H9 (cell line): ENCODE measurements at regions not wholly inside any gene's neighbourhood (a gene's known extent, or its start where the extent isn't known, plus 50 kb on each side); places are given as distances from the start of the nearest gene placed in this dataset.

Source experiments
- DNase-seq: peaks from one replicate; pipeline ENCODE4 v3.0.0-alpha.2; 2017
- H2AFZ ChIP-seq: one replicate; pipeline ENCODE4 v1.6.1; 2013; ENCODE audit warnings: mild to moderate bottlenecking, low read length, control low read depth, moderate library complexity
- H2AK5ac ChIP-seq: 2 replicates; pipeline ENCODE4 v1.6.1; 2013; ENCODE audit warnings: low read length, control low read depth, mixed read lengths; ENCODE audit not compliant: insufficient read length
- H2BK120ac ChIP-seq: one replicate; pipeline ENCODE4 v1.6.1; 2013; ENCODE audit warnings: low read depth, mild to moderate bottlenecking, low read length, control low read depth, inconsistent platforms; ENCODE audit not compliant: poor library complexity, severe bottlenecking
- H2BK12ac ChIP-seq: 2 replicates; pipeline ENCODE4 v1.6.1; 2013; ENCODE audit warnings: low read length, control low read depth, mixed read lengths, low read depth; ENCODE audit not compliant: insufficient read length
- H2BK15ac ChIP-seq: 2 replicates; pipeline ENCODE4 v1.6.1; 2013; ENCODE audit warnings: low read depth, low read length, control low read depth
- H2BK20ac ChIP-seq: one replicate; pipeline ENCODE4 v1.6.1; 2013; ENCODE audit warnings: low read depth, mild to moderate bottlenecking, low read length, control low read depth, inconsistent platforms; ENCODE audit not compliant: poor library complexity, severe bottlenecking
- H2BK5ac ChIP-seq: 2 replicates; pipeline ENCODE4 v1.6.1; 2013; ENCODE audit warnings: low read length, control low read depth, mixed read lengths; ENCODE audit not compliant: insufficient read length
- H3K14ac ChIP-seq: 2 replicates; pipeline ENCODE4 v1.6.1; 2013; ENCODE audit warnings: low read length, control low read depth; ENCODE audit not compliant: insufficient read depth
- H3K18ac ChIP-seq: 2 replicates; pipeline ENCODE4 v1.6.1; 2013; ENCODE audit warnings: low read depth, mild to moderate bottlenecking, mixed read lengths, low read length, control low read depth; ENCODE audit not compliant: insufficient read length
- H3K23ac ChIP-seq: 2 replicates; pipeline ENCODE4 v1.6.1; 2013; ENCODE audit warnings: low read length, control low read depth, mixed read lengths, low read depth; ENCODE audit not compliant: insufficient read length
- H3K23me2 ChIP-seq: 2 replicates; pipeline ENCODE4 v1.6.1; 2013; ENCODE audit warnings: low read depth, mild to moderate bottlenecking, mixed read lengths, low read length, control low read depth; ENCODE audit not compliant: insufficient read length, poor library complexity, severe bottlenecking
- H3K27ac ChIP-seq: 2 replicates; pipeline ENCODE4 v1.5.1; 2013; ENCODE audit warnings: low read length, control low read depth, mixed read lengths, low read depth; ENCODE audit not compliant: insufficient read length
- H3K27me3 ChIP-seq: 2 replicates; pipeline ENCODE4 v1.6.1; 2013; ENCODE audit warnings: low read length, control low read depth, inconsistent platforms; ENCODE audit not compliant: insufficient read depth
- H3K4ac ChIP-seq: 2 replicates; pipeline ENCODE4 v1.6.1; 2013; ENCODE audit warnings: low read depth, mild to moderate bottlenecking, control low read depth, inconsistent platforms, low read length, moderate library complexity
- H3K4me1 ChIP-seq: 2 replicates; pipeline ENCODE4 v1.6.1; 2013; ENCODE audit warnings: low read length, control low read depth, inconsistent platforms; ENCODE audit not compliant: insufficient read depth
- H3K4me2 ChIP-seq: 2 replicates; pipeline ENCODE4 v1.6.1; 2013; ENCODE audit warnings: low read length, control low read depth, mixed read lengths; ENCODE audit not compliant: insufficient read length, insufficient read depth
- H3K56ac ChIP-seq: 2 replicates; pipeline ENCODE4 v1.6.1; 2013; ENCODE audit warnings: low read depth, mild to moderate bottlenecking, mixed read lengths, low read length, control low read depth; ENCODE audit not compliant: insufficient read length
- H3K79me1 ChIP-seq: 2 replicates; pipeline ENCODE4 v1.6.1; 2013; ENCODE audit warnings: low read depth, mild to moderate bottlenecking, moderate library complexity, low read length, control low read depth, inconsistent platforms; ENCODE audit not compliant: insufficient read depth, poor library complexity, severe bottlenecking
- H3K79me2 ChIP-seq: 2 replicates; pipeline ENCODE4 v1.6.1; 2013; ENCODE audit warnings: low read length, control low read depth, inconsistent platforms; ENCODE audit not compliant: insufficient read depth
- H3K9ac ChIP-seq: 2 replicates; pipeline ENCODE4 v1.6.1; 2013; ENCODE audit warnings: low read length, control low read depth, mixed read lengths; ENCODE audit not compliant: insufficient read length; ENCODE audit errors: extremely low read depth
- H3K9me3 ChIP-seq: one replicate; pipeline ENCODE4 v1.6.1; 2013; ENCODE audit warnings: low read depth, low read length, inconsistent platforms; ENCODE audit not compliant: control insufficient read depth
- H3T11ph ChIP-seq: one replicate; pipeline ENCODE4 v1.6.1; 2013; ENCODE audit warnings: mild to moderate bottlenecking, low read length, control low read depth, inconsistent platforms
- H4K20me1 ChIP-seq: one replicate; pipeline ENCODE4 v1.6.1; 2013; ENCODE audit not compliant: control insufficient read depth, insufficient read length, insufficient read depth
- H4K5ac ChIP-seq: 2 replicates; pipeline ENCODE4 v1.6.1; 2013; ENCODE audit warnings: low read depth, mild to moderate bottlenecking, mixed read lengths, low read length, control low read depth; ENCODE audit not compliant: insufficient read length
- H4K8ac ChIP-seq: replicated peaks from 2 replicates; pipeline ENCODE4 v1.6.1; 2013; ENCODE audit warnings: low read length, control low read depth, mixed read lengths, low read depth; ENCODE audit not compliant: insufficient read length
- H4K91ac ChIP-seq: 2 replicates; pipeline ENCODE4 v1.6.1; 2013; ENCODE audit warnings: low read depth, mild to moderate bottlenecking, moderate library complexity, mixed read lengths, low read length, control low read depth; ENCODE audit not compliant: insufficient read length
- H3K27ac Mint-ChIP-seq, 3 experiments: 2 replicates in 2 of 3; 3 replicates in 1 of 3; pipeline ENCODE4 v1.8.0; 2020 to 2021; ENCODE audit warnings: mixed read lengths in 3 of 3, mild to moderate bottlenecking in 1 of 3, moderate library complexity in 1 of 3
- H3K27me3 Mint-ChIP-seq: 2 replicates; pipeline ENCODE4 v1.8.0; 2021; ENCODE audit warnings: low read depth, mild to moderate bottlenecking, moderate library complexity, mixed read lengths
- H3K36me3 Mint-ChIP-seq, 3 experiments: 2 replicates in 2 of 3; 3 replicates in 1 of 3; pipeline ENCODE4 v1.8.0; 2020 to 2021; ENCODE audit warnings: low read depth in 3 of 3, mixed read lengths in 3 of 3; ENCODE audit not compliant: insufficient read depth in 1 of 3
- H3K4me1 Mint-ChIP-seq, 2 experiments: 2 replicates each; pipeline ENCODE4 v1.8.0; 2020; ENCODE audit warnings: mixed read lengths in 2 of 2
- H3K4me3 Mint-ChIP-seq, 2 experiments: 2 replicates in 1 of 2; 3 replicates in 1 of 2; pipeline ENCODE4 v1.8.0; 2020 to 2021; ENCODE audit warnings: mild to moderate bottlenecking in 2 of 2, mixed read lengths in 2 of 2, moderate library complexity in 1 of 2
- H3K9me3 Mint-ChIP-seq, 2 experiments: 2 replicates in 1 of 2; 3 replicates in 1 of 2; pipeline ENCODE4 v1.8.0; 2020; ENCODE audit warnings: mild to moderate bottlenecking in 2 of 2, mixed read lengths in 2 of 2, moderate library complexity in 1 of 2
- CTCF ChIP-seq: fragments of 200-600 bp; sonication (generic); conservative IDR thresholded peaks from 3 replicates; pipeline ENCODE4 v1.8.0; 2021; ENCODE audit warnings: antibody characterized with exemption, mild to moderate bottlenecking
- WGBS: extraction: QIAGEN DNeasy Blood & Tissue Kit; methylation state at CpG from one replicate; pipeline ENCODE4 v1.1.7; 2013; ENCODE audit warnings: missing lambda C conversion rate, low lambda C conversion rate, mixed read lengths; ENCODE audit not compliant: insufficient read length; ENCODE audit errors: extremely low coverage; 5-methylcytosine and 5-hydroxymethylcytosine counted together

GRCh38 chr12:34602213-34602940 is 580.1 kb downstream of the ALG10 start:
- H3K36me3 Mint-ChIP-seq: peaks cover 7 to 34% (median 25%) of the 10 kb centered on the region in 3 experiments
- peaks cover 99 to 100% of the 10 kb centered on the region in 2 experiments for H3K9me3 Mint-ChIP-seq

More at GRCh38 chr12:34602213-34602940, 580.1 kb downstream of the ALG10 start:
- no peak overlapping the region for H3K56ac ChIP-seq
- H3T11ph ChIP-seq: no peak overlapping the region
- H2BK5ac ChIP-seq: no peak overlapping the region
- no peak overlapping the region for H2AFZ ChIP-seq
- Mint-ChIP-seq H3K4me1 (no peaks in the 10 kb centered on the region), H3K27me3 (peaks cover 11% of the 10 kb centered on the region), H3K4me3 (no peak overlapping the region), H3K27ac (no peak overlapping the region; a peak in 1 of 7 replicates)
- DNase-seq: no peak
- no peaks in the 10 kb centered on the region for H3K79me1 ChIP-seq
- H3K79me2 ChIP-seq: no peaks in the 10 kb centered on the region
- no peak overlapping the region for H2BK12ac ChIP-seq
- no peak overlapping the region for H4K5ac ChIP-seq
- TF ChIP-seq CTCF: no peak
- no peaks in the 10 kb centered on the region for H3K27me3 ChIP-seq
- H4K8ac ChIP-seq: no peak overlapping the region
- no peak overlapping the region for H4K91ac ChIP-seq
- no peak overlapping the region for H3K23ac ChIP-seq
- H3K23me2 ChIP-seq: no peaks in the 10 kb centered on the region
- WGBS: no CpG with 5 or more reads among the region's 22 CpGs
- H2BK120ac ChIP-seq: no peak overlapping the region
- H4K20me1 ChIP-seq: no peaks in the 10 kb centered on the region
- H3K9ac ChIP-seq: no peak overlapping the region
- no peak overlapping the region for H3K4me2 ChIP-seq
- no peak overlapping the region for H2BK15ac ChIP-seq
- H3K4ac ChIP-seq: no peak overlapping the region
- H3K4me1 ChIP-seq: no peaks in the 10 kb centered on the region
- no peak overlapping the region for H3K27ac ChIP-seq
- no peak overlapping the region for H3K18ac ChIP-seq
- H2BK20ac ChIP-seq: no peak overlapping the region
- peaks cover 98% of the 10 kb centered on the region for H3K9me3 ChIP-seq
- no peak overlapping the region for H2AK5ac ChIP-seq
- H3K14ac ChIP-seq: no peak overlapping the region
